Mucosa of descending colon (tissue), 3 donors: ENCODE measurements at regions not wholly inside any gene's neighbourhood (a gene's known extent, or its start where the extent isn't known, plus 50 kb on each side); places are given as distances from the start of the nearest gene placed in this dataset.

Experiments used
- ATAC-seq: fragments of 200-7000 bp; cut with Tn5 transposase; one replicate; pipeline ENCODE4 v1.9.1; 2020; ENCODE audit warnings: mild to moderate bottlenecking, moderate library complexity
- DNase-seq, 3 donors: peaks; one replicate each; pipeline ENCODE4 v3.0.0-alpha.2; 2020
- H3K36me3 ChIP-seq: fragments of 200-600 bp; one replicate; pipeline ENCODE4 v1.8.0; 2021; ENCODE audit warnings: low read depth, mild to moderate bottlenecking
- H3K4me1 ChIP-seq: fragments of 200-600 bp; one replicate; pipeline ENCODE4 v1.8.0; 2021; ENCODE audit warnings: low read depth, mild to moderate bottlenecking
- H3K4me3 ChIP-seq: fragments of 200-600 bp; one replicate; pipeline ENCODE4 v1.8.0; 2021; ENCODE audit warnings: mild to moderate bottlenecking
- H3K9me3 ChIP-seq: fragments of 200-600 bp; one replicate; pipeline ENCODE4 v1.8.0; 2021; ENCODE audit warnings: mild to moderate bottlenecking
- intact Hi-C, 2 donors: fragments of 100-400 bp; cut with DNase I in 1 of 2; cut with micrococcal nuclease in 1 of 2; formaldehyde crosslinking; loops; one replicate each; pipeline versions ENCODE4 v1.11.0 to v1.11.1; 2022; cut with DNase I, micrococcal nuclease
- TF ChIP-seq, protein P1 (sequence below): fragments of 200-600 bp; IDR thresholded peaks from one replicate; pipeline ENCODE4 v1.8.0; 2022; ENCODE audit warnings: antibody characterized with exemption, mild to moderate bottlenecking
- donor health status: DM: no; HTN: no; CAD: no; lungs with moderate emphysema.
- donor health status: DM: no; HTN: no; CAD: no.
- donor health status: DM: no; HTN: yes; CAD: no.

DNA sequence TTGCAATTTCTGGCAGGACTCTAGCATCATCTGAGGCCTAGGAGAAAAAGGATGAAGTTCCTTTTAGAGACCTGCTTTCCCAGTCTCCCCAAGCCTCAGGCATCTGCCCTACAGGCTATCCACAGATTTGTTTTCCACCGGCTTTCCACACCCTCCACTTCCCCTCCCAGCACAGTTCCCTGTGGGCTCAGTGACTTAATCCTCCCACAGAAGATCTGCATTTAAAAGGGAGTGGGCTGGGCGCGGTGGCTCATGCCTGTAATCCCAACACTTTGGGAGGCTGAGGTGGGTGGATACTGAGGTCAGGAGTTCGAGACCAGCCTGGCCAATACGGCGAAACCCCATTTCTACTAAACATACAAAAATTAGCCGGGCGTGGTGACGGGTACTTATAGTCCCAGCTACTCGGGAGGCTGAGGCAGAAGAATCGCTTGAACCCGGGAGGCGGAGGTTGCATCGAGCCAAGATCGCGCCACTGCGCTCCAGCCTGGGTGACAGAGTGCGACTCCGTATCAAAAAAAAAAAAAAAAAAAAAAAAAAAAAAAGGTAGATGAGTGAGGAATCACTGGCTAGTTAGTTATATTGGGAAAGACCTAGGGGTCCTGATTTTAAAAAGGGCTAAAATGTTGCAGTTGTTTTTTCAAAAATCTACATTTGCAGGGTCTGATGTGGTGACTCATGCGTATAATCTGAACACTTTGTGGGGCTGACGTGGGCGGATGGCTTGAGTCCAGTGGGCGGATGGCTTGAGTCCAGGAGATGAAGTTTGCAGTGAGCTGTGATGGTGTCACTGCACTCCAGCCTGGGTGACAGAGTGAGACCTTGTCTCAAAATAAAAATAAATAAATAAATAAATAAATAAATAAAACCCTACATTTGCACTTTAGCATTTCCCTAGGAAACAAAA, 119.5 kb downstream of the BAMBI start:
- ATAC-seq (no peak), DNase-seq (peak in 1 of 3 donors; percentile 38)
- TF ChIP-seq, protein P1, sequence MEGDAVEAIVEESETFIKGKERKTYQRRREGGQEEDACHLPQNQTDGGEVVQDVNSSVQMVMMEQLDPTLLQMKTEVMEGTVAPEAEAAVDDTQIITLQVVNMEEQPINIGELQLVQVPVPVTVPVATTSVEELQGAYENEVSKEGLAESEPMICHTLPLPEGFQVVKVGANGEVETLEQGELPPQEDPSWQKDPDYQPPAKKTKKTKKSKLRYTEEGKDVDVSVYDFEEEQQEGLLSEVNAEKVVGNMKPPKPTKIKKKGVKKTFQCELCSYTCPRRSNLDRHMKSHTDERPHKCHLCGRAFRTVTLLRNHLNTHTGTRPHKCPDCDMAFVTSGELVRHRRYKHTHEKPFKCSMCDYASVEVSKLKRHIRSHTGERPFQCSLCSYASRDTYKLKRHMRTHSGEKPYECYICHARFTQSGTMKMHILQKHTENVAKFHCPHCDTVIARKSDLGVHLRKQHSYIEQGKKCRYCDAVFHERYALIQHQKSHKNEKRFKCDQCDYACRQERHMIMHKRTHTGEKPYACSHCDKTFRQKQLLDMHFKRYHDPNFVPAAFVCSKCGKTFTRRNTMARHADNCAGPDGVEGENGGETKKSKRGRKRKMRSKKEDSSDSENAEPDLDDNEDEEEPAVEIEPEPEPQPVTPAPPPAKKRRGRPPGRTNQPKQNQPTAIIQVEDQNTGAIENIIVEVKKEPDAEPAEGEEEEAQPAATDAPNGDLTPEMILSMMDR, result no peak

DNA sequence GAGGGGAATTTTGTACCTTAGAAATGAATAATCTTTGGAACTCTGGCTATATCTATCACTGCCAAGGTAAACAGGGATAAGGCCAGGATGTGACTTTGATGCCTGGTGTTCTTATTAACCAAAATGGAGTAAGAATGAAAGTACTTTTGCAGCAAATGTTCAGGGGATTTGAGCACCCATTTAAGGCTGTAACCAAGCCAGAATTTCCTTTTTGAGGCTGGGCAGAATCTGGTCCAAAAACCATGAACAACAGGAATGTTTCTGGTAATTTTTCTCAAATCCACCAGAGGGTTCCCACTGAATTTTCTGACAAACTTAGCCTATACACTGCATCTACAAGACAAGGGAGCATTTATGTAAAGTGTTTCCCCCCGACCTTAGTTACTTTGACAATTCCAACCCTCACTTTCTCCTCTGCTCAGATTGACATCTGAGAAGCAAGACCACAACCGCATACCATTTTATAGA, 120.6 kb downstream of the BAMBI start:
- intact Hi-C loops, result no loop called here
- no peak overlapping the region for H3K4me3 ChIP-seq
- ATAC-seq (no peak), DNase-seq (no peak)
- TF ChIP-seq, protein P1, result no peak
- H3K36me3 ChIP-seq, result no peaks in the 10 kb centered on the region
- H3K9me3 ChIP-seq, result no peaks in the 10 kb centered on the region
- peaks cover 5% of the 10 kb centered on the region for H3K4me1 ChIP-seq

More for the DNA sequence above, 119.5 kb downstream of the BAMBI start:
- Histone ChIP-seq H3K36me3 (no peaks in the 10 kb centered on the region), H3K9me3 (no peaks in the 10 kb centered on the region), H3K4me1 (peaks cover 2% of the 10 kb centered on the region), H3K4me3 (no peak overlapping the region)
- intact Hi-C loops, result no loop called here

DNA sequence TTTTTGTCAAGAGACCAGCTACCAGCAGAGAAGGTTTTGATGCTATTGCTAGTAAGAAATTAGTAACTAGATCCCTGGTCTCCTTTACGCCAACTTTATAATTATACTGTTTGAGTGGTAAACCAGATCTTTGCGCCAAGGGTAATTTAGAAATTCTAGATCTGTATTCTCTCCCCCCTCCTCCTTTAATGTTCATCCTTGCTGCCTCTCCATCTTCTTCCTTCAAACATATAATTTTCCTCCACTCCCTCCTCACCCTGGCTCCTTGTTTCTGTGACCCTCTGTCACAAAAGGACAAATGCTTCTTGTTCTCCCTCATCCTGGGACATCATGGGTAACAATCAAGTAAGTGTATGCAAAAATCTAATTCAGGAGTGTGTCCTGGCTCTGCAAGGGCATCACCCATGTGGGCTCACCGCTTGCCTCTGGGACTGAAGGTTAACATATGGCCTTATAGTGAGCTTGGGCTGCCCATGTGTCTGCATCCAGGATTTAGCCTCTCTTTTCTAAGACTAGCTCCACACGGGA, 121.2 kb downstream of the BAMBI start:
- DNase-seq (no peak), ATAC-seq (no peak)
- Histone ChIP-seq H3K36me3 (no peaks in the 10 kb centered on the region), H3K4me1 (peaks cover 5% of the 10 kb centered on the region), H3K9me3 (no peaks in the 10 kb centered on the region), H3K4me3 (no peak overlapping the region)
- TF ChIP-seq, protein P1, result no peak
- intact Hi-C loops, result no loop called here

DNA sequence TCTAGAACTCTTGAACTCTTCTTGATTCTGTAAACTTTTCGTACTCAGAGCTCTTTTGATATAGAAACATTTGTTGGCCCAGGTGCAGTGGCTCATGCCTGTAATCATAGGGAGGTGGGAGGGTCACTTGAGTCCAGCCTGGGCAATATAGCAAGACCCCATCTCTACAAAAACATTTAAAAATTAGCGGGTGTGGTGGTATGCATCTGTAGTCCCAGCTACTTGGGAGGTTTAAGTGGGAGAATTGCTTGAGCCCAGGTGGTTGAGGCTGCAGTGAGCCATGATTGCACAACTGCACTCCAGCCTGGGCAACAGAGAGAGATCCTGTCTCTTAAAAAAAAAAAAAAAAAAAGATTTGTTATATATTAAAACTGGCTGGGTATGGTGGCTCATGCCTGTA, 121.6 kb downstream of the BAMBI start:
- intact Hi-C loops, result no loop called here
- TF ChIP-seq, protein P1, result no peak

DNA sequence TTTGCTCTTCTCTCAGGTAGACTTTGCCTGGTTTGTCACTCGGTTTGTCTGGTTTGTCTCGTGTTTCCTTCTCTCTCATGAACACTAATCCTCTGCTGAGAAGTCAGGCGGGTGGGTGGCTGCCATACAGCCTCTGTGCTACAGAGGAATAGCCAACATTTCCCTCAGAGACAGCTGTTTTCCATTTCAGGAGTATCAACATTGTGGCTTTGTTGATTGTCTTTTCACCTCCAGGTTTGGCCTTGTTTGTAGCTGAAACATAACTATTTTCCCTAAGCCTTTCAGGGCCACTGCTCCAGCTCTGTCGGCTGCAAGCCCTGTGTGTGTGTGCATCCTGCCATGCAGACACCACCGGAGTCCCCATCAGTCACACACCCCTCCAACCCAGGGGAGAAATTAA, 122.8 kb downstream of the BAMBI start:
- Histone ChIP-seq H3K4me3 (no peak overlapping the region), H3K9me3 (no peaks in the 10 kb centered on the region), H3K36me3 (no peaks in the 10 kb centered on the region), H3K4me1 (peaks cover 5% of the 10 kb centered on the region)
- TF ChIP-seq, protein P1, result no peak
- no peak for DNase-seq
- intact Hi-C loops, result no loop called here
- no peak for ATAC-seq

More for the DNA sequence above, 121.6 kb downstream of the BAMBI start:
- ATAC-seq (no peak), DNase-seq (no peak)
- Histone ChIP-seq H3K4me1 (peaks cover 5% of the 10 kb centered on the region), H3K9me3 (no peaks in the 10 kb centered on the region), H3K36me3 (no peaks in the 10 kb centered on the region), H3K4me3 (no peak overlapping the region)
